GM12878 (cell line): ENCODE measurements at regions not wholly inside any gene's neighbourhood (a gene's known extent, or its start where the extent isn't known, plus 50 kb on each side); places are given as distances from the start of the nearest gene placed in this dataset.

ENCODE experiments used
- ATAC-seq: fragments of 200-7000 bp; cut with Tn5 transposase; 3 replicates; pipeline ENCODE4 v1.9.1; 2020; ENCODE audit warnings: mild to moderate bottlenecking, moderate library complexity
- BruUV-seq: library from RNA; stranded (reverse); fragments of 400-500 nt; replicated peaks from 2 replicates; lab custom pipeline; 2021; lab: Mats Ljungman, UMichigan
- CTCF ChIA-PET: fragments of 300-600 bp; sonication (Branson Sonifier 250); formaldehyde crosslinking; extraction: SDS; loops from one replicate; lab custom pipeline; 2021; ENCODE audit warnings: inconsistent platforms; lab: Yijun Ruan, JAX
- POLR2A ChIA-PET: fragments of 350-600 bp; formaldehyde crosslinking; extraction: SDS; loops from one replicate; lab custom pipeline; 2021; ENCODE audit warnings: inconsistent platforms; lab: Charles Lee
- RAD21 ChIA-PET: fragments of 300-600 bp; sonication (Branson Sonifier 250); formaldehyde crosslinking; loops from one replicate; lab custom pipeline; 2023; ENCODE audit warnings: antibody characterized with exemption; ENCODE audit not compliant: unreplicated experiment; lab: Charles Lee
- SMC1A ChIA-PET: fragments of 300-600 bp; sonication (Branson Sonifier 250); formaldehyde crosslinking; loops from one replicate; lab custom pipeline; 2023; ENCODE audit not compliant: unreplicated experiment, uncharacterized antibody; lab: Charles Lee
- DNase-seq: peaks from one replicate; pipeline ENCODE4 v3.0.0-alpha.2; 2011; ENCODE audit warnings: low read depth, low spot score
- FAIRE-seq: peaks from 3 replicates; lab custom pipeline; 2011; peaks lifted over from hg19 to GRCh38; lab: Jason Lieb, UNC
- H2AFZ ChIP-seq: 2 replicates; pipeline ENCODE4 v1.6.0; 2011; ENCODE audit warnings: low read depth, low read length, control low read depth; ENCODE audit not compliant: control insufficient read depth
- H3K27ac ChIP-seq: 2 replicates; pipeline ENCODE4 v1.5.1; 2011; ENCODE audit warnings: control low read depth; ENCODE audit not compliant: control insufficient read depth, insufficient read depth
- H3K27me3 ChIP-seq, 2 experiments: replicated peaks in 1 of 2; 2 replicates each; pipeline versions ENCODE4 v1.6.0 to v1.6.1; 2011; ENCODE audit warnings: low read length in 1 of 2; ENCODE audit not compliant: control insufficient read depth in 2 of 2, insufficient read depth in 2 of 2
- H3K36me3 ChIP-seq, 2 experiments: 2 replicates each; pipeline ENCODE4 v1.5.1; 2011; ENCODE audit warnings: low read length in 1 of 2; ENCODE audit not compliant: control insufficient read depth in 2 of 2, insufficient read depth in 2 of 2
- H3K4me1 ChIP-seq: 2 replicates; pipeline ENCODE4 v1.6.1; 2011; ENCODE audit warnings: mild to moderate bottlenecking, low read length, moderate library complexity, mixed read lengths; ENCODE audit not compliant: control insufficient read depth, insufficient read depth
- H3K4me2 ChIP-seq: 2 replicates; pipeline ENCODE4 v1.6.0; 2011; ENCODE audit warnings: control low read depth; ENCODE audit not compliant: control insufficient read depth, insufficient read depth
- H3K4me3 ChIP-seq: fragments of 200-600 bp; sonication (generic); 2 replicates; pipeline ENCODE4 v1.5.1; 2016
- H3K79me2 ChIP-seq: 2 replicates; pipeline ENCODE4 v1.6.0; 2011; ENCODE audit warnings: low read length; ENCODE audit not compliant: control insufficient read depth, insufficient read depth
- H3K9ac ChIP-seq: 2 replicates; pipeline ENCODE4 v1.8.0; 2011; ENCODE audit warnings: low read length, control low read depth, mixed read lengths; ENCODE audit not compliant: control insufficient read depth, insufficient read depth
- H3K9me3 ChIP-seq: replicated peaks from 3 replicates; pipeline ENCODE4 v1.5.1; 2011; ENCODE audit warnings: mild to moderate bottlenecking, low read length; ENCODE audit not compliant: control insufficient read depth, insufficient read depth
- H4K20me1 ChIP-seq: 2 replicates; pipeline ENCODE4 v1.6.0; 2011; ENCODE audit not compliant: control insufficient read depth, insufficient read depth
- ATF7 ChIP-seq: fragments of 450-650 bp; IDR thresholded peaks from 2 replicates; pipeline ENCODE4 v1.6.1; 2016; ENCODE audit warnings: low read depth, mild to moderate bottlenecking
- CREM ChIP-seq: IDR thresholded peaks from 2 replicates; pipeline ENCODE4 v1.6.1; 2014; ENCODE audit warnings: antibody characterized with exemption, low read depth
- KDM1A ChIP-seq: fragments of 200-600 bp; sonication (generic); IDR thresholded peaks from 2 replicates; pipeline ENCODE4 v1.6.1; 2016; ENCODE audit warnings: borderline replicate concordance
- KLF5 ChIP-seq: fragments of 450-650 bp; IDR thresholded peaks from 2 replicates; pipeline ENCODE4 v1.6.1; 2014; ENCODE audit warnings: mild to moderate bottlenecking; ENCODE audit not compliant: partially characterized antibody
- NR2C2 ChIP-seq: IDR thresholded peaks from 2 replicates; pipeline ENCODE4 v1.6.1; 2011; ENCODE audit warnings: borderline replicate concordance, low read depth; ENCODE audit not compliant: control insufficient read depth, insufficient read length
- PAX5 ChIP-seq: IDR thresholded peaks from 2 replicates; pipeline ENCODE4 v1.6.1; 2011; ENCODE audit warnings: low read depth, low read length, borderline replicate concordance
- SIX5 ChIP-seq: IDR thresholded peaks from 2 replicates; pipeline ENCODE4 v1.6.1; 2011; ENCODE audit warnings: mild to moderate bottlenecking, low read depth, low read length, moderate library complexity; ENCODE audit not compliant: severe bottlenecking
- SRF ChIP-seq, 2 experiments: IDR thresholded peaks; 2 replicates each; pipeline ENCODE4 v1.6.1; 2011; ENCODE audit warnings: low read depth in 2 of 2, low read length in 2 of 2, mild to moderate bottlenecking in 1 of 2, moderate library complexity in 1 of 2
- TARDBP ChIP-seq: IDR thresholded peaks from 2 replicates; pipeline ENCODE4 v1.6.1; 2016; ENCODE audit warnings: borderline replicate concordance
- in situ Hi-C: fragments of 300-500 bp; cut with MboI; formaldehyde crosslinking; loops from 9 replicates; pipeline ENCODE4 v1.14.3; 2018; ENCODE audit warnings: mixed read lengths
- intact Hi-C: fragments of 100-400 bp; cut with micrococcal nuclease; formaldehyde crosslinking; loops from one replicate; pipeline ENCODE4 v1.14.2; 2022; ENCODE audit not compliant: unreplicated experiment
- TF ChIP-seq, protein P1 (sequence below): fragments of 450-650 bp; IDR thresholded peaks from 2 replicates; pipeline ENCODE4 v1.6.1; 2018; ENCODE audit warnings: borderline replicate concordance, mild to moderate bottlenecking; ENCODE audit not compliant: partially characterized antibody
- TF ChIP-seq, protein P2 (sequence below): IDR thresholded peaks from 2 replicates; pipeline ENCODE4 v1.6.1; 2011; ENCODE audit warnings: borderline replicate concordance, low read depth, mild to moderate bottlenecking, moderate library complexity, mixed read lengths, low read length; ENCODE audit not compliant: insufficient read depth; ENCODE audit errors: extremely low read length
- TF ChIP-seq, protein P3 (sequence below): fragments of 450-650 bp; IDR thresholded peaks from 2 replicates; pipeline ENCODE4 v1.6.1; 2018; ENCODE audit warnings: mild to moderate bottlenecking, low read depth, moderate library complexity; ENCODE audit not compliant: partially characterized antibody
- TF ChIP-seq, protein P4 (sequence below): fragments of 450-650 bp; IDR thresholded peaks from 2 replicates; pipeline ENCODE4 v1.6.1; 2017; ENCODE audit warnings: borderline replicate concordance
- TF ChIP-seq, protein P5 (sequence below): fragments of 450-650 bp; IDR thresholded peaks from 2 replicates; pipeline ENCODE4 v1.6.1; 2014; ENCODE audit warnings: mild to moderate bottlenecking

DNA sequence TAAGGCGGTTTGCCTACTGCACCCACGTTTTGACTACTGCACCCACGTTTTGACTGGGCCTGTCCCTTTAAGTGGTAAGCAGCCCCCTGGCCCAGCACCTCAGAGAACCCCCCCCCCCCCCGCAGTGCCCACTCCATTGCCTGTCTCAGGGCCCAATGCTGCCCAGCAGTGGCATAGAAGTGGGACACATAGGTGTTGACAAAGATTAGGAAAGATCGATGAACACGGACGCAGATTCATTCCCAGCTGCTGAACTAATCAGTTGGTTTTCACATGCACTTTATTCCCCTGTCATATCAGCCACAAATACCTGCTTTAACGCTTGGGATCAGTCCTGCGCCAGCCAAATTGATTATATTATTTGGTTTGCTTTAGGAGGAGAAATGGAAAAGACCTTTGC lies 268.8 kb upstream of the SKOR2 start (continued):
- TF ChIP-seq, protein P1, sequence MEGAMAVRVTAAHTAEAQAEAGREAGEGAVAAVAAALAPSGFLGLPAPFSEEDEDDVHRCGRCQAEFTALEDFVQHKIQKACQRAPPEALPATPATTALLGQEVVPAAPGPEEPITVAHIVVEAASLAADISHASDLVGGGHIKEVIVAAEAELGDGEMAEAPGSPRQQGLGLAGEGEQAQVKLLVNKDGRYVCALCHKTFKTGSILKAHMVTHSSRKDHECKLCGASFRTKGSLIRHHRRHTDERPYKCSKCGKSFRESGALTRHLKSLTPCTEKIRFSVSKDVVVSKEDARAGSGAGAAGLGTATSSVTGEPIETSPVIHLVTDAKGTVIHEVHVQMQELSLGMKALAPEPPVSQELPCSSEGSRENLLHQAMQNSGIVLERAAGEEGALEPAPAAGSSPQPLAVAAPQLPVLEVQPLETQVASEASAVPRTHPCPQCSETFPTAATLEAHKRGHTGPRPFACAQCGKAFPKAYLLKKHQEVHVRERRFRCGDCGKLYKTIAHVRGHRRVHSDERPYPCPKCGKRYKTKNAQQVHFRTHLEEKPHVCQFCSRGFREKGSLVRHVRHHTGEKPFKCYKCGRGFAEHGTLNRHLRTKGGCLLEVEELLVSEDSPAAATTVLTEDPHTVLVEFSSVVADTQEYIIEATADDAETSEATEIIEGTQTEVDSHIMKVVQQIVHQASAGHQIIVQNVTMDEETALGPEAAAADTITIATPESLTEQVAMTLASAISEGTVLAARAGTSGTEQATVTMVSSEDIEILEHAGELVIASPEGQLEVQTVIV: no peak
- TF ChIP-seq ATF7: no peak
- no peak for TF ChIP-seq TARDBP
- TF ChIP-seq, all 136 proteins: peak for 0

DNA sequence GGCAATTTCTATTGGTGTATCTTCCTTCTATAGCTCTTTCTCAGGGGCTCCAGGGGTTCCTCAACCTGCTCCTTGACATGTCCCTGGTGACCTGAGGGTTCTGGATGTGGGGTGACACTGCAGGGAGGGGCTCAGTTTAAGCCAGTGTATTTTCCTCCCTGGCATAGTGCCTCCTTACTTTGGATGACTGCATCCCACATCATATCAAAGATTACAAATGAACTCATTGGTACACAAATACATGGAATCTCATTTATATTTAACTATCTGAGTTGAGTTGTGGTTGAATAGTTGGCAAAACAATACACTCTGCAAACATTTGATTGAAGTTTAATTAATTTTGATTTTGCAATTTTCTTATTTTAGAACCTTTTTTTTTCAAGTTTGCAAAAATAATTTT lies 268.2 kb upstream of the SKOR2 start:
- Histone ChIP-seq H3K9me3 (no peaks in the 10 kb centered on the region), H3K79me2 (no peaks in the 10 kb centered on the region), H3K27ac (no peak overlapping the region), H2AFZ (no peak overlapping the region), H3K4me3 (no peak overlapping the region), H3K36me3 (no peaks in the 10 kb centered on the region), H3K27me3 (no peaks in the 10 kb centered on the region), H3K9ac (no peak overlapping the region), H4K20me1 (no peaks in the 10 kb centered on the region), H3K4me2 (no peak overlapping the region), H3K4me1 (no peaks in the 10 kb centered on the region)
- ChIA-PET CTCF (no interaction called here), POLR2A (no interaction called here), SMC1A (no interaction called here), RAD21 (no interaction called here)
- in situ Hi-C loops: no loop called here
- intact Hi-C loops: no loop called here
- DNase-seq (no peak), ATAC-seq (no peak), FAIRE-seq (no peak)
- no TSS peak for BruUV-seq
- TF ChIP-seq, protein P2, sequence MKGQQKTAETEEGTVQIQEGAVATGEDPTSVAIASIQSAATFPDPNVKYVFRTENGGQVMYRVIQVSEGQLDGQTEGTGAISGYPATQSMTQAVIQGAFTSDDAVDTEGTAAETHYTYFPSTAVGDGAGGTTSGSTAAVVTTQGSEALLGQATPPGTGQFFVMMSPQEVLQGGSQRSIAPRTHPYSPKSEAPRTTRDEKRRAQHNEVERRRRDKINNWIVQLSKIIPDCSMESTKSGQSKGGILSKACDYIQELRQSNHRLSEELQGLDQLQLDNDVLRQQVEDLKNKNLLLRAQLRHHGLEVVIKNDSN: no peak
- TF ChIP-seq, protein P3, sequence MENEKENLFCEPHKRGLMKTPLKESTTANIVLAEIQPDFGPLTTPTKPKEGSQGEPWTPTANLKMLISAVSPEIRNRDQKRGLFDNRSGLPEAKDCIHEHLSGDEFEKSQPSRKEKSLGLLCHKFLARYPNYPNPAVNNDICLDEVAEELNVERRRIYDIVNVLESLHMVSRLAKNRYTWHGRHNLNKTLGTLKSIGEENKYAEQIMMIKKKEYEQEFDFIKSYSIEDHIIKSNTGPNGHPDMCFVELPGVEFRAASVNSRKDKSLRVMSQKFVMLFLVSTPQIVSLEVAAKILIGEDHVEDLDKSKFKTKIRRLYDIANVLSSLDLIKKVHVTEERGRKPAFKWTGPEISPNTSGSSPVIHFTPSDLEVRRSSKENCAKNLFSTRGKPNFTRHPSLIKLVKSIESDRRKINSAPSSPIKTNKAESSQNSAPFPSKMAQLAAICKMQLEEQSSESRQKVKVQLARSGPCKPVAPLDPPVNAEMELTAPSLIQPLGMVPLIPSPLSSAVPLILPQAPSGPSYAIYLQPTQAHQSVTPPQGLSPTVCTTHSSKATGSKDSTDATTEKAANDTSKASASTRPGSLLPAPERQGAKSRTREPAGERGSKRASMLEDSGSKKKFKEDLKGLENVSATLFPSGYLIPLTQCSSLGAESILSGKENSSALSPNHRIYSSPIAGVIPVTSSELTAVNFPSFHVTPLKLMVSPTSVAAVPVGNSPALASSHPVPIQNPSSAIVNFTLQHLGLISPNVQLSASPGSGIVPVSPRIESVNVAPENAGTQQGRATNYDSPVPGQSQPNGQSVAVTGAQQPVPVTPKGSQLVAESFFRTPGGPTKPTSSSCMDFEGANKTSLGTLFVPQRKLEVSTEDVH: no peak
- TF ChIP-seq PAX5: no peak
- TF ChIP-seq CREM: no peak
- TF ChIP-seq, protein P4, sequence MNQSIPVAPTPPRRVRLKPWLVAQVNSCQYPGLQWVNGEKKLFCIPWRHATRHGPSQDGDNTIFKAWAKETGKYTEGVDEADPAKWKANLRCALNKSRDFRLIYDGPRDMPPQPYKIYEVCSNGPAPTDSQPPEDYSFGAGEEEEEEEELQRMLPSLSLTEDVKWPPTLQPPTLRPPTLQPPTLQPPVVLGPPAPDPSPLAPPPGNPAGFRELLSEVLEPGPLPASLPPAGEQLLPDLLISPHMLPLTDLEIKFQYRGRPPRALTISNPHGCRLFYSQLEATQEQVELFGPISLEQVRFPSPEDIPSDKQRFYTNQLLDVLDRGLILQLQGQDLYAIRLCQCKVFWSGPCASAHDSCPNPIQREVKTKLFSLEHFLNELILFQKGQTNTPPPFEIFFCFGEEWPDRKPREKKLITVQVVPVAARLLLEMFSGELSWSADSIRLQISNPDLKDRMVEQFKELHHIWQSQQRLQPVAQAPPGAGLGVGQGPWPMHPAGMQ: no peak
- TF ChIP-seq, protein P5, sequence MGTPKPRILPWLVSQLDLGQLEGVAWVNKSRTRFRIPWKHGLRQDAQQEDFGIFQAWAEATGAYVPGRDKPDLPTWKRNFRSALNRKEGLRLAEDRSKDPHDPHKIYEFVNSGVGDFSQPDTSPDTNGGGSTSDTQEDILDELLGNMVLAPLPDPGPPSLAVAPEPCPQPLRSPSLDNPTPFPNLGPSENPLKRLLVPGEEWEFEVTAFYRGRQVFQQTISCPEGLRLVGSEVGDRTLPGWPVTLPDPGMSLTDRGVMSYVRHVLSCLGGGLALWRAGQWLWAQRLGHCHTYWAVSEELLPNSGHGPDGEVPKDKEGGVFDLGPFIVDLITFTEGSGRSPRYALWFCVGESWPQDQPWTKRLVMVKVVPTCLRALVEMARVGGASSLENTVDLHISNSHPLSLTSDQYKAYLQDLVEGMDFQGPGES: no peak
- TF ChIP-seq NR2C2: no peak
- no peak for TF ChIP-seq KLF5
- TF ChIP-seq SRF (IDR thresholded peaks at IDR 0.05; ENCODE audit: low read depth in 2 of 2, low read length in 2 of 2): no peak
- no peak for TF ChIP-seq ATF7
- TF ChIP-seq SIX5: no peak
- TF ChIP-seq KDM1A: no peak
